Ovary (tissue), 7 donors: ENCODE measurements at regions not wholly inside any gene's neighbourhood (a gene's known extent, or its start where the extent isn't known, plus 50 kb on each side); places are given as distances from the start of the nearest gene placed in this dataset.

ENCODE experiments used
- DNase-seq, 5 donors: peaks; one replicate each; pipeline ENCODE4 v3.0.0-alpha.2; 2019 to 2020
- H3K27ac ChIP-seq, 2 donors: fragments of 200-600 bp; one replicate each; pipeline versions ENCODE4 v1.5.1 to v1.8.0; 2019 to 2022
- H3K27me3 ChIP-seq: fragments of 200-600 bp; one replicate; pipeline ENCODE4 v1.8.0; 2022
- H3K36me3 ChIP-seq: fragments of 200-600 bp; sonication (generic); one replicate; pipeline ENCODE4 v1.5.1; 2019
- H3K4me1 ChIP-seq: one replicate; pipeline ENCODE4 v1.8.1; 2013; ENCODE audit warnings: mild to moderate bottlenecking, moderate library complexity; ENCODE audit not compliant: insufficient read depth
- H3K4me3 ChIP-seq: fragments of 200-600 bp; sonication (generic); one replicate; pipeline ENCODE4 v1.5.1; 2017
- H3K9me3 ChIP-seq, 2 donors: fragments of 200-600 bp in 1 of 2; sonication (generic) in 1 of 2; one replicate each; pipeline versions ENCODE4 v1.5.1 to v1.8.1; 2013 to 2019; ENCODE audit warnings: mild to moderate bottlenecking in 1 of 2, moderate library complexity in 1 of 2
- EP300 ChIP-seq: sonication (generic); formaldehyde crosslinking; IDR thresholded peaks from one replicate; pipeline ENCODE4 v1.6.1; 2017; ENCODE audit warnings: antibody characterized with exemption
- POLR2A ChIP-seq: fragments of 450-650 bp; IDR thresholded peaks from one replicate; pipeline ENCODE4 v1.6.1; 2017; ENCODE audit warnings: antibody characterized with exemption, mild to moderate bottlenecking, moderate library complexity
- WGBS, 3 donors: extraction: QIAGEN DNeasy Blood & Tissue Kit in 1 of 3; methylation state at CpG; one replicate each; pipeline versions ENCODE4 v1.1.5 to v1.1.7; 2013 to 2017; 5-methylcytosine and 5-hydroxymethylcytosine counted together
- intact Hi-C, 4 donors: fragments of 100-400 bp; cut with DNase I; formaldehyde crosslinking; loops; one replicate each; pipeline versions ENCODE4 v1.11.0 to v1.15.1; 2022 to 2023
- TF ChIP-seq, protein P1 (sequence below), 3 donors: fragments of 450-650 bp in 2 of 3; fragments of 200-600 bp in 1 of 3; IDR thresholded peaks; one replicate each; pipeline versions ENCODE4 v1.5.1 to v1.8.0; 2016 to 2022; ENCODE audit warnings: antibody characterized with exemption in 3 of 3, mild to moderate bottlenecking in 1 of 3
- donor health status: DM: no; HTN: no; CAD: no; lungs with moderate emphysema.
- donor health status: DM: no; HTN: no; CAD: no.
- donor health status: Bipolar disorder and iron deficiency.
- donor health status: DM: no; HTN: no; CAD: no.
- donor health status: DM: yes; HTN: yes; CAD: no.

DNA sequence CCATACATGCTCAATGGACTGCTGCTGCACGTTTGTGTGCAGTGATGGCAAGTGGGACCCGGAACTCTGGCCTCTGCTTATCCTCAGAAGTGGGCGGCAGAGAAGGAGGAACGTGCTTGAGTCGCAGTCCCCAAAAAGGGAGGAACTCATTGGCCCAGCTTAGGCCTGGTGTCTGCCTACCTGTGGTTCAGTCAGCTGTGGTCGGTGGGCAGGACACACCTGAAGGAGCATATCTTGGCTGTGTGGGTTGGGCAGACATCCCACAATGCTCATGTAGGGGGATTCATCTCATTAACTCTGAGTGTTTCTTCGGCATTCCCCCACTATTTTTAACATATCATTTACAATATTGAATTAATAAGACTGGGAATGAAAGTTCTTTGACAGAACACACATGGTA, 122.9 kb upstream of the IL12B start:
- Histone ChIP-seq H3K27me3 (no peaks in the 10 kb centered on the region), H3K4me3 (no peak overlapping the region), H3K27ac (no peak overlapping the region), H3K4me1 (peaks cover 2% of the 10 kb centered on the region), H3K36me3 (no peaks in the 10 kb centered on the region), H3K9me3 (no peaks in the 10 kb centered on the region)
- intact Hi-C loops: no loop called here
- TF ChIP-seq POLR2A: no peak
- no peak for TF ChIP-seq EP300
- TF ChIP-seq, protein P1, sequence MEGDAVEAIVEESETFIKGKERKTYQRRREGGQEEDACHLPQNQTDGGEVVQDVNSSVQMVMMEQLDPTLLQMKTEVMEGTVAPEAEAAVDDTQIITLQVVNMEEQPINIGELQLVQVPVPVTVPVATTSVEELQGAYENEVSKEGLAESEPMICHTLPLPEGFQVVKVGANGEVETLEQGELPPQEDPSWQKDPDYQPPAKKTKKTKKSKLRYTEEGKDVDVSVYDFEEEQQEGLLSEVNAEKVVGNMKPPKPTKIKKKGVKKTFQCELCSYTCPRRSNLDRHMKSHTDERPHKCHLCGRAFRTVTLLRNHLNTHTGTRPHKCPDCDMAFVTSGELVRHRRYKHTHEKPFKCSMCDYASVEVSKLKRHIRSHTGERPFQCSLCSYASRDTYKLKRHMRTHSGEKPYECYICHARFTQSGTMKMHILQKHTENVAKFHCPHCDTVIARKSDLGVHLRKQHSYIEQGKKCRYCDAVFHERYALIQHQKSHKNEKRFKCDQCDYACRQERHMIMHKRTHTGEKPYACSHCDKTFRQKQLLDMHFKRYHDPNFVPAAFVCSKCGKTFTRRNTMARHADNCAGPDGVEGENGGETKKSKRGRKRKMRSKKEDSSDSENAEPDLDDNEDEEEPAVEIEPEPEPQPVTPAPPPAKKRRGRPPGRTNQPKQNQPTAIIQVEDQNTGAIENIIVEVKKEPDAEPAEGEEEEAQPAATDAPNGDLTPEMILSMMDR (IDR thresholded peaks at IDR 0.05): no peak
- no peak for DNase-seq
- WGBS, 3 donors: 80 to 90% (median 89%) methylated on average over 7 of the region's 7 CpGs

DNA sequence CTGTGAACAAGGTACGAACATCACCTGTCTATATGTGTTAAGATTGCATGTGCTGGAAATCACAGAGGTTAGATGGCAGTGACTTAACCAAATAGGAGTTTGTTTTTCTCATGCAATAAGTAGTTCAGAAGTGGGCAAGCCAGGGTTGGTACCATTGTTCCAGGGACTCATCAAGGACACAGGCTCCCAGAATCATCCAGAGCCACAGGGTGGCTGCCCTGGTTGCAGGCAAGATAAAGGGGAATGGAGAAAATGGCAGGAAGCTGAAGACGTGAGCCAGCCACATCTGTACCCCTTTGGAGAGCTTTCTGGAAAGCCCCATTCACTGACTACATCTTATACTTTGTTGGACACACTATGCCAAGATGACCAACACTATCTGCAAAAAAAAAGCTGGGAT, 126.0 kb upstream of the IL12B start:
- no peaks in the 10 kb centered on the region for H3K9me3 ChIP-seq
- no peaks in the 10 kb centered on the region for H3K4me1 ChIP-seq
- DNase-seq: no peak
- H3K4me3 ChIP-seq: no peak overlapping the region
- H3K27me3 ChIP-seq: no peaks in the 10 kb centered on the region
- intact Hi-C loops: no loop called here
- no peak for TF ChIP-seq POLR2A
- TF ChIP-seq, protein P1 (IDR thresholded peaks at IDR 0.05): no peak
- TF ChIP-seq EP300: no peak
- H3K27ac ChIP-seq: no peak overlapping the region
- no peaks in the 10 kb centered on the region for H3K36me3 ChIP-seq
- 73 to 89% (median 87%) methylated on average over 2 of the region's 2 CpGs for WGBS, 3 donors

DNA sequence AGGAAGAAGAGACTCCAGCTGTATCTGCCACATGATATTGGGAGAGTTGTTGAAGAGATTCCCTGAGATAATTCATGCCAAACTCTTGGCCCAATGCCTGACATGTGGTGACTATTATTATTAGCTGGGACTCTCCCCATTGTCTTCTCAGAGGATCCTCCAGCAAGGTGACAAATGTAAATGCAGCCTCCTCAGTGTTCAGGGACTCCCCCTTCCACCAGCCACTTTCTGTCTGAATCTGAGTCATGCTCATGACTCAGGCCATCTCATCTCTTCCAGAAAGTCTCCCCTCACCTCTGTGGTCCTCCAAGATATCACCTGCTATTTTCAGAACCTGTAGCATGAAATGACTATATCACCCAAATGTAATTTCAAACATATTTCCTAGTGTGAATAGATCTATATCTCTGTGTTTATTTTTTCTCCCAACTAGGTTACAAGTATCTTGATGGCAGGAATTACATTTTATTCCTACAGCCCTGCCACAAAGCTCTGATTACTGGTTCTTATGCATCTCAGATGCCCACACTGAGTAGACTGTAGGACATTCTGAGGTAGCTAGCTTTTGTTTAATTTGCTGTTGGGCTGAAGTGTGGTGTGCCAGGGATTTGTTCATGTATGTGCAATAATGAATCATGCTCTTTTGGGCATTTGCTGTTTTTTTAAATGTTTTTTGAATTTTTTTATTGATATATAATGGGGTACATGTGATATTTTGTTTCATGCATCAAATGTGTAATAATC, 126.6 kb upstream of the IL12B start:
- H3K4me3 ChIP-seq: no peak overlapping the region
- no peaks in the 10 kb centered on the region for H3K36me3 ChIP-seq
- no peak overlapping the region for H3K27ac ChIP-seq
- intact Hi-C loops: no loop called here
- H3K9me3 ChIP-seq: no peaks in the 10 kb centered on the region
- H3K27me3 ChIP-seq: no peaks in the 10 kb centered on the region
- H3K4me1 ChIP-seq: no peaks in the 10 kb centered on the region
- no peak for DNase-seq
- TF ChIP-seq EP300 (no peak), POLR2A (no peak)
- TF ChIP-seq, protein P1 (IDR thresholded peaks at IDR 0.05): no peak

DNA sequence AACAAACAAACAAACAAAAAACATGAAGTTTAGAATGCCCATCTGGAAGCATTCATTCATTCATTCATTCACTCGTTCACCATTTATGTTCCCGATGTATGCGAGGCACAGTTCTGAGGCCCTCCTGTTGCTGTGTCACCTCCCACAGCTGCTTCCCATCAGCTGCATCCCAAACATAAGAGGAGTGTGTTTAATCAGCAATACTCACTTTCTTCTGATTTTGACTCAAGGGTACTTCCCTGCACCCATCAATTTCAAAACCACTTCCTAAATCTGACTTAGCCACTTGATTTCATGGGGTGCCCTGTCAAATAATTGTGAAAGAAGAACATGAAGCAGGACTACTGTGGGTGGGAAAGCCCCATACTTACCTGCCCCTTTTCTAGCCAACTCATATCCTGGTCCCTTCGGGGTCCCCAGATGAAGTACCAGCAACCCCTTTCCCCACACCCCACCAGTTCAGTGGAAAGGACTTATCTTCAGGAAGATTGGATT, 128.0 kb upstream of the IL12B start:
- intact Hi-C loops: no loop called here
- Histone ChIP-seq H3K9me3 (no peaks in the 10 kb centered on the region), H3K4me3 (no peak overlapping the region), H3K27me3 (no peaks in the 10 kb centered on the region), H3K36me3 (no peaks in the 10 kb centered on the region), H3K27ac (no peak overlapping the region), H3K4me1 (no peaks in the 10 kb centered on the region)
- no peak for DNase-seq
- WGBS, 3 donors: 82 to 87% (median 82%) methylated on average over 4 of the region's 4 CpGs
- no peak for TF ChIP-seq POLR2A
- TF ChIP-seq EP300: no peak
- TF ChIP-seq, protein P1 (IDR thresholded peaks at IDR 0.05): no peak
